CD14-positive monocyte (primary cell): ENCODE measurements at regions not wholly inside any gene's neighbourhood (a gene's known extent, or its start where the extent isn't known, plus 50 kb on each side); places are given as distances from the start of the nearest gene placed in this dataset.

Experiments used
- DNase-seq, 3 donors: peaks; one replicate each; pipeline ENCODE4 v3.0.0-alpha.2; 2011 to 2022
- H2AFZ ChIP-seq: 2 replicates; pipeline ENCODE4 v1.6.0; 2012; ENCODE audit warnings: mild to moderate bottlenecking, low read depth, low read length, inconsistent platforms; ENCODE audit not compliant: insufficient read depth, poor library complexity, severe bottlenecking
- H3K27ac ChIP-seq, 2 donors: 1 replicate in 1 of 2; 2 replicates in 1 of 2; pipeline ENCODE4 v1.5.1; 2012 to 2013; ENCODE audit warnings: low read length in 2 of 2, control low read depth in 1 of 2, inconsistent platforms in 1 of 2, low read depth in 1 of 2, mild to moderate bottlenecking in 1 of 2
- H3K27me3 ChIP-seq, 2 donors: one replicate each; pipeline versions ENCODE4 v1.6.0 to v1.6.1; 2011 to 2013; ENCODE audit warnings: low read length in 2 of 2; ENCODE audit not compliant: control insufficient read depth in 2 of 2, insufficient read depth in 2 of 2
- H3K36me3 ChIP-seq, 2 donors: replicated peaks in 1 of 2; 1 replicate in 1 of 2; 2 replicates in 1 of 2; pipeline versions ENCODE4 v1.5.1 to v1.6.1; 2012 to 2013; ENCODE audit warnings: low read length in 2 of 2, control low read depth in 1 of 2, inconsistent platforms in 1 of 2, mild to moderate bottlenecking in 1 of 2; ENCODE audit not compliant: insufficient read depth in 2 of 2, control insufficient read depth in 1 of 2
- H3K4me1 ChIP-seq, 2 donors: 1 replicate in 1 of 2; 2 replicates in 1 of 2; pipeline versions ENCODE4 v1.5.1 to v1.6.1; 2012 to 2013; ENCODE audit warnings: low read length in 2 of 2, control low read depth in 1 of 2, inconsistent platforms in 1 of 2, mild to moderate bottlenecking in 1 of 2, moderate library complexity in 1 of 2; ENCODE audit not compliant: insufficient read depth in 2 of 2, control insufficient read depth in 1 of 2
- H3K4me2 ChIP-seq: replicated peaks from 2 replicates; pipeline ENCODE3; 2012; ENCODE audit warnings: low read length, moderate library complexity, mild to moderate bottlenecking; ENCODE audit not compliant: poor library complexity, severe bottlenecking; ENCODE audit errors: extremely low read depth
- H3K4me3 ChIP-seq, 3 experiments: fragments of 200-600 bp in 1 of 3; sonication (generic) in 1 of 3; replicated peaks in 1 of 3; 1 replicate in 2 of 3; 2 replicates in 1 of 3; pipeline ENCODE4 v1.5.1; 2011 to 2013; ENCODE audit warnings: low read length in 3 of 3, mild to moderate bottlenecking in 3 of 3, control low read depth in 2 of 3, low read depth in 2 of 3, inconsistent platforms in 1 of 3, moderate library complexity in 1 of 3
- H3K79me2 ChIP-seq: 2 replicates; pipeline ENCODE4 v1.6.0; 2012; ENCODE audit warnings: mild to moderate bottlenecking, control low read depth, inconsistent platforms, low read length, moderate library complexity; ENCODE audit not compliant: insufficient read depth
- H3K9ac ChIP-seq: 2 replicates; pipeline ENCODE4 v1.6.0; 2017; ENCODE audit warnings: low read length, mild to moderate bottlenecking; ENCODE audit not compliant: insufficient read depth, poor library complexity, severe bottlenecking
- H3K9me3 ChIP-seq, 2 donors: replicated peaks in 1 of 2; 1 replicate in 1 of 2; 2 replicates in 1 of 2; pipeline versions ENCODE4 v1.5.1 to v1.6.1; 2012 to 2013; ENCODE audit warnings: low read length in 2 of 2, control low read depth in 1 of 2; ENCODE audit not compliant: control insufficient read depth in 1 of 2, insufficient read depth in 1 of 2
- H4K20me1 ChIP-seq: 2 replicates; pipeline ENCODE4 v1.6.0; 2012; ENCODE audit warnings: mild to moderate bottlenecking, low read length, control low read depth, moderate library complexity; ENCODE audit not compliant: insufficient read depth
- H3K27ac Mint-ChIP-seq, 7 donors: one replicate each; pipeline ENCODE4 v1.8.0; 2020; ENCODE audit warnings: mild to moderate bottlenecking in 7 of 7, mixed read lengths in 7 of 7, moderate library complexity in 6 of 7, inconsistent platforms in 2 of 7
- H3K27me3 Mint-ChIP-seq, 3 donors: one replicate each; pipeline ENCODE4 v1.8.0; 2021 to 2022; ENCODE audit warnings: low read depth in 3 of 3, mild to moderate bottlenecking in 3 of 3, mixed read lengths in 3 of 3, moderate library complexity in 3 of 3, inconsistent platforms in 1 of 3
- H3K36me3 Mint-ChIP-seq, 2 donors: one replicate each; pipeline ENCODE4 v1.8.0; 2020; ENCODE audit warnings: mixed read lengths in 2 of 2, inconsistent platforms in 1 of 2, mild to moderate bottlenecking in 1 of 2
- H3K4me1 Mint-ChIP-seq: one replicate; pipeline ENCODE4 v1.8.0; 2020; ENCODE audit warnings: mild to moderate bottlenecking, mixed read lengths
- H3K4me3 Mint-ChIP-seq, 2 donors: one replicate each; pipeline ENCODE4 v1.8.0; 2020; ENCODE audit warnings: mild to moderate bottlenecking in 2 of 2, mixed read lengths in 2 of 2, moderate library complexity in 1 of 2
- H3K9me3 Mint-ChIP-seq, 7 donors: one replicate each; pipeline ENCODE4 v1.8.0; 2020 to 2022; ENCODE audit warnings: mixed read lengths in 7 of 7, mild to moderate bottlenecking in 6 of 7, moderate library complexity in 6 of 7, inconsistent platforms in 2 of 7
- WGBS: methylation state at CpG from one replicate; pipeline ENCODE4 v1.1.5; 2013; ENCODE audit warnings: missing lambda C conversion rate; ENCODE audit not compliant: insufficient coverage; 5-methylcytosine and 5-hydroxymethylcytosine counted together
- intact Hi-C, 2 donors: fragments of 100-400 bp; cut with micrococcal nuclease; formaldehyde crosslinking; loops; one replicate each; pipeline versions ENCODE4 v1.15.0 to v1.15.1; 2023
- TF ChIP-seq, protein P1 (sequence below): fragments of 200-600 bp; IDR thresholded peaks from one replicate; pipeline ENCODE4 v1.8.0; 2022; ENCODE audit warnings: antibody characterized with exemption, mild to moderate bottlenecking

GRCh38 chr4:22093126-22093525 lies 144.6 kb upstream of the KCNIP4 start:
- 69% methylated on average over 3 of the region's 3 CpGs for WGBS

GRCh38 chr4:22091906-22092305 lies 143.3 kb upstream of the KCNIP4 start:
- no peak overlapping the region for H3K4me2 ChIP-seq
- no peak for DNase-seq
- WGBS = 76% methylated on average over 2 of the region's 4 CpGs
- H4K20me1 ChIP-seq = no peaks in the 10 kb centered on the region
- H3K9ac ChIP-seq = no peak overlapping the region
- no peaks in the 10 kb centered on the region for H3K79me2 ChIP-seq
- H3K9me3 ChIP-seq = peaks cover 4 to 10% of the 10 kb centered on the region in 2 donors
- H3K27ac Mint-ChIP-seq = no peak overlapping the region
- H3K9me3 Mint-ChIP-seq = peaks cover 0 to 6% (median 0%) of the 10 kb centered on the region in 7 donors
- no peaks in the 10 kb centered on the region for H3K27me3 ChIP-seq
- H3K36me3 Mint-ChIP-seq = no peaks in the 10 kb centered on the region
- intact Hi-C loops = no loop called here
- H3K4me3 ChIP-seq = no peak overlapping the region
- no peaks in the 10 kb centered on the region for H3K4me1 Mint-ChIP-seq
- H3K4me1 ChIP-seq = no peaks in the 10 kb centered on the region
- H3K27me3 Mint-ChIP-seq = peaks cover 0 to 1% (median 0%) of the 10 kb centered on the region in 3 donors
- H3K36me3 ChIP-seq = no peaks in the 10 kb centered on the region
- H3K27ac ChIP-seq = no peak overlapping the region
- TF ChIP-seq, protein P1, sequence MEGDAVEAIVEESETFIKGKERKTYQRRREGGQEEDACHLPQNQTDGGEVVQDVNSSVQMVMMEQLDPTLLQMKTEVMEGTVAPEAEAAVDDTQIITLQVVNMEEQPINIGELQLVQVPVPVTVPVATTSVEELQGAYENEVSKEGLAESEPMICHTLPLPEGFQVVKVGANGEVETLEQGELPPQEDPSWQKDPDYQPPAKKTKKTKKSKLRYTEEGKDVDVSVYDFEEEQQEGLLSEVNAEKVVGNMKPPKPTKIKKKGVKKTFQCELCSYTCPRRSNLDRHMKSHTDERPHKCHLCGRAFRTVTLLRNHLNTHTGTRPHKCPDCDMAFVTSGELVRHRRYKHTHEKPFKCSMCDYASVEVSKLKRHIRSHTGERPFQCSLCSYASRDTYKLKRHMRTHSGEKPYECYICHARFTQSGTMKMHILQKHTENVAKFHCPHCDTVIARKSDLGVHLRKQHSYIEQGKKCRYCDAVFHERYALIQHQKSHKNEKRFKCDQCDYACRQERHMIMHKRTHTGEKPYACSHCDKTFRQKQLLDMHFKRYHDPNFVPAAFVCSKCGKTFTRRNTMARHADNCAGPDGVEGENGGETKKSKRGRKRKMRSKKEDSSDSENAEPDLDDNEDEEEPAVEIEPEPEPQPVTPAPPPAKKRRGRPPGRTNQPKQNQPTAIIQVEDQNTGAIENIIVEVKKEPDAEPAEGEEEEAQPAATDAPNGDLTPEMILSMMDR = no peak
- H3K4me3 Mint-ChIP-seq = no peak overlapping the region
- H2AFZ ChIP-seq = no peak overlapping the region

More at GRCh38 chr4:22093126-22093525, 144.6 kb upstream of the KCNIP4 start:
- Histone ChIP-seq H3K79me2 (no peaks in the 10 kb centered on the region), H4K20me1 (no peaks in the 10 kb centered on the region), H3K4me2 (no peak overlapping the region), H3K27me3 (no peaks in the 10 kb centered on the region), H3K4me1 (no peaks in the 10 kb centered on the region), H2AFZ (no peak overlapping the region), H3K36me3 (no peaks in the 10 kb centered on the region), H3K27ac (no peak overlapping the region), H3K4me3 (no peak overlapping the region), H3K9ac (no peak overlapping the region), H3K9me3 (peaks cover 0 to 3% of the 10 kb centered on the region in 2 donors)
- intact Hi-C loops = no loop called here
- Mint-ChIP-seq H3K4me1 (no peaks in the 10 kb centered on the region), H3K4me3 (no peak overlapping the region), H3K9me3 (peaks cover 0 to 2% (median 0%) of the 10 kb centered on the region in 7 donors), H3K27ac (no peak overlapping the region), H3K36me3 (no peaks in the 10 kb centered on the region), H3K27me3 (peaks cover 0 to 1% (median 0%) of the 10 kb centered on the region in 3 donors)
- TF ChIP-seq, protein P1 = no peak
- no peak for DNase-seq
